ENCODE measurements at regions not wholly inside any gene's neighbourhood (a gene's known extent, or its start where the extent isn't known, plus 50 kb on each side); places are given as distances from the start of the nearest gene placed in this dataset.

DNA sequence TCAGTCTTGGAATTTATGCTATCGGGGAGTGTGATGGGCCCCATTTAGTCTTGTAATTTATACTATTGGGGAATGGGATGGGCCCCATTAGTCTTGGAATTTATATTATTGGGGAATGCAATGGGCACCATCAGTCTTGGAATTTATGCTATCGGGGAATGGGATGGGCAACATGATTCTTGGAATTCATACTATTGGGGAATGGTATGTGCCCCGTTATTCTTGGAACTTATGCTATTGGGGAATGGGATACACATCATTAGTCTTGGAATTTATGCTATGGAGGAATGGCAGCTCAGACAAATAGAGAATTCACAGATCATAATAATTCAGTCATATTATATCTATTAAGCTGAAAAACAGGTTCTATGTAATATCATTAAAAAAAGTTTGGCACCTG is 300.3 kb downstream of the SMOC2 start:
- Histone ChIP-seq H3K36me3 (ENCODE audit: low read depth) (no peaks in the 10 kb centered on the region), H2AFZ (no peak overlapping the region), H3F3A (ENCODE audit: insufficient read depth, low read depth) (no peaks in the 10 kb centered on the region), H3K4me3 (no peak overlapping the region), H4K20me1 (ENCODE audit: insufficient read depth) (no peaks in the 10 kb centered on the region), H3K79me2 (ENCODE audit: low read depth) (no peaks in the 10 kb centered on the region), H3K4me1 (replicated peaks; ENCODE audit: insufficient read depth) (no peaks in the 10 kb centered on the region), H3K9me2 (ENCODE audit: insufficient read depth) (no peaks in the 10 kb centered on the region), H3K4me2 (no peak overlapping the region), H3K9me3 (ENCODE audit: insufficient read depth, low read depth) (no peaks in the 10 kb centered on the region), H3K27me3 (ENCODE audit: insufficient read depth, low read depth) (no peaks in the 10 kb centered on the region), H3K27ac (no peak overlapping the region)
- no peak for TF ChIP-seq EZH2 (IDR thresholded peaks at IDR 0.05; ENCODE audit: low read depth)
- TF ChIP-seq, protein P1, sequence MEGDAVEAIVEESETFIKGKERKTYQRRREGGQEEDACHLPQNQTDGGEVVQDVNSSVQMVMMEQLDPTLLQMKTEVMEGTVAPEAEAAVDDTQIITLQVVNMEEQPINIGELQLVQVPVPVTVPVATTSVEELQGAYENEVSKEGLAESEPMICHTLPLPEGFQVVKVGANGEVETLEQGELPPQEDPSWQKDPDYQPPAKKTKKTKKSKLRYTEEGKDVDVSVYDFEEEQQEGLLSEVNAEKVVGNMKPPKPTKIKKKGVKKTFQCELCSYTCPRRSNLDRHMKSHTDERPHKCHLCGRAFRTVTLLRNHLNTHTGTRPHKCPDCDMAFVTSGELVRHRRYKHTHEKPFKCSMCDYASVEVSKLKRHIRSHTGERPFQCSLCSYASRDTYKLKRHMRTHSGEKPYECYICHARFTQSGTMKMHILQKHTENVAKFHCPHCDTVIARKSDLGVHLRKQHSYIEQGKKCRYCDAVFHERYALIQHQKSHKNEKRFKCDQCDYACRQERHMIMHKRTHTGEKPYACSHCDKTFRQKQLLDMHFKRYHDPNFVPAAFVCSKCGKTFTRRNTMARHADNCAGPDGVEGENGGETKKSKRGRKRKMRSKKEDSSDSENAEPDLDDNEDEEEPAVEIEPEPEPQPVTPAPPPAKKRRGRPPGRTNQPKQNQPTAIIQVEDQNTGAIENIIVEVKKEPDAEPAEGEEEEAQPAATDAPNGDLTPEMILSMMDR (conservative IDR thresholded peaks at IDR 0.05): no peak
- ChIA-PET POLR2A (ENCODE audit: unreplicated experiment) (no interaction called here), CTCF (no interaction called here)
- intact Hi-C loops (cut with micrococcal nuclease; ENCODE audit: unreplicated experiment): no loop called here
- no peak for DNase-seq
- BruUV-seq (replicated peaks): no TSS peak

DNA sequence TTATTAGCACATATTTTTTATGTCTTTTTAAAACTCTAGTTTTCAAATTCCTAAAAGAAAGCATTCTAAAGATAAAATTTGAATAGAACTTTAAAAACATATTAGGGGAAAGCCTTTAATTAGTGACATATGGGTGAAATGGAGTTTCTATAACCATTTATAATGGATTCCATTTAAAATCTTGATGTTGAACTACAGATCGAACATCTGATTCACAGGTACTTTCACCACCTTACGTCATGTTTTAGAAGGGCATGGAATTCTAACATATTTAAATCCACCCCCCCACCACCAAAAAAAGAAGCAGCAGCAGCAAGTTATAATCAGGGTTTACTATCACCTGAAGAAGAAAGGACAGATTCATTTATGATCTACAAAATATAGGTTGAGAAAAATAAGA is 298.4 kb downstream of the SMOC2 start:
- Histone ChIP-seq H3K9me3 (ENCODE audit: insufficient read depth, low read depth) (no peaks in the 10 kb centered on the region), H3K4me1 (replicated peaks; ENCODE audit: insufficient read depth) (no peaks in the 10 kb centered on the region), H3K4me3 (no peak overlapping the region), H3K36me3 (ENCODE audit: low read depth) (no peaks in the 10 kb centered on the region), H3K9me2 (ENCODE audit: insufficient read depth) (no peaks in the 10 kb centered on the region), H3K79me2 (ENCODE audit: low read depth) (no peaks in the 10 kb centered on the region), H4K20me1 (ENCODE audit: insufficient read depth) (no peaks in the 10 kb centered on the region), H3F3A (ENCODE audit: insufficient read depth, low read depth) (no peaks in the 10 kb centered on the region), H3K4me2 (no peak overlapping the region), H2AFZ (no peak overlapping the region), H3K27me3 (ENCODE audit: insufficient read depth, low read depth) (no peaks in the 10 kb centered on the region), H3K27ac (no peak overlapping the region)
- intact Hi-C loops (cut with micrococcal nuclease; ENCODE audit: unreplicated experiment): no loop called here
- no peak for TF ChIP-seq EZH2 (IDR thresholded peaks at IDR 0.05; ENCODE audit: low read depth)
- TF ChIP-seq, protein P1 (conservative IDR thresholded peaks at IDR 0.05): no peak
- BruUV-seq (replicated peaks): no TSS peak
- CTCF ChIA-PET: no interaction called here
- no peak for DNase-seq
- POLR2A ChIA-PET (ENCODE audit: unreplicated experiment): no interaction called here

DNA sequence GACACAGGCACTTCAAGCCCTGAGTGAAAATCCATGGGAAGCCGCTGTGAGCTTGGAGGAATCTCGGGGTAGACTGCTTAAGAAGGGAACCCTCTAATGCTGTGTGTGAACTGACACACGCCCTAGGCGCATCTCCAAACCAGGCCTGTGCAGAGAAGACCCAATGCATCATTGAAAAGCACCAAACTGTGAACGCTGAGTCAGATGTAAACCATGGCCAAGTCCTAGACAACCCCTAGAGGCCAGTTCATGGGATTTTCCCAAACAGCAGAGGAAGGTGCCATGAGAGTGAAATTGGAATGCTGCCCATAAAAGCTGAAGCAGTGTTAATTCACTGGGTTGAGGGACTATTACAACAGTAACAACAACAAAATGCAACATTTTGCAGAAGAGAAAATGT is 296.5 kb downstream of the SMOC2 start:
- no peak overlapping the region for H3K4me3 ChIP-seq
- ChIA-PET CTCF (no interaction called here), POLR2A (ENCODE audit: unreplicated experiment) (no interaction called here)
- H3K27me3 ChIP-seq (ENCODE audit: insufficient read depth, low read depth): no peaks in the 10 kb centered on the region
- TF ChIP-seq EZH2 (IDR thresholded peaks at IDR 0.05; ENCODE audit: low read depth): no peak
- TF ChIP-seq, protein P1 (conservative IDR thresholded peaks at IDR 0.05): no peak
- H3K36me3 ChIP-seq (ENCODE audit: low read depth): no peaks in the 10 kb centered on the region
- intact Hi-C loops (cut with micrococcal nuclease; ENCODE audit: unreplicated experiment): no loop called here
- H4K20me1 ChIP-seq (ENCODE audit: insufficient read depth): no peaks in the 10 kb centered on the region
- H3K9me2 ChIP-seq (ENCODE audit: insufficient read depth): no peaks in the 10 kb centered on the region
- no peaks in the 10 kb centered on the region for H3K79me2 ChIP-seq (ENCODE audit: low read depth)
- no peak overlapping the region for H3K27ac ChIP-seq
- DNase-seq: no peak
- H3F3A ChIP-seq (ENCODE audit: insufficient read depth, low read depth): no peaks in the 10 kb centered on the region
- no peak overlapping the region for H2AFZ ChIP-seq
- no peaks in the 10 kb centered on the region for H3K9me3 ChIP-seq (ENCODE audit: insufficient read depth, low read depth)
- BruUV-seq (replicated peaks): no TSS peak
- no peak overlapping the region for H3K4me2 ChIP-seq
- no peaks in the 10 kb centered on the region for H3K4me1 ChIP-seq (replicated peaks; ENCODE audit: insufficient read depth)
